CD1c-positive myeloid dendritic cell (primary cell): ENCODE measurements at regions not wholly inside any gene's neighbourhood (a gene's known extent, or its start where the extent isn't known, plus 50 kb on each side); places are given as distances from the start of the nearest gene placed in this dataset.

Experiments
- DNase-seq: peaks from one replicate; pipeline ENCODE4 v3.0.0-alpha.2; 2016; ENCODE audit errors: extremely low spot score

DNA sequence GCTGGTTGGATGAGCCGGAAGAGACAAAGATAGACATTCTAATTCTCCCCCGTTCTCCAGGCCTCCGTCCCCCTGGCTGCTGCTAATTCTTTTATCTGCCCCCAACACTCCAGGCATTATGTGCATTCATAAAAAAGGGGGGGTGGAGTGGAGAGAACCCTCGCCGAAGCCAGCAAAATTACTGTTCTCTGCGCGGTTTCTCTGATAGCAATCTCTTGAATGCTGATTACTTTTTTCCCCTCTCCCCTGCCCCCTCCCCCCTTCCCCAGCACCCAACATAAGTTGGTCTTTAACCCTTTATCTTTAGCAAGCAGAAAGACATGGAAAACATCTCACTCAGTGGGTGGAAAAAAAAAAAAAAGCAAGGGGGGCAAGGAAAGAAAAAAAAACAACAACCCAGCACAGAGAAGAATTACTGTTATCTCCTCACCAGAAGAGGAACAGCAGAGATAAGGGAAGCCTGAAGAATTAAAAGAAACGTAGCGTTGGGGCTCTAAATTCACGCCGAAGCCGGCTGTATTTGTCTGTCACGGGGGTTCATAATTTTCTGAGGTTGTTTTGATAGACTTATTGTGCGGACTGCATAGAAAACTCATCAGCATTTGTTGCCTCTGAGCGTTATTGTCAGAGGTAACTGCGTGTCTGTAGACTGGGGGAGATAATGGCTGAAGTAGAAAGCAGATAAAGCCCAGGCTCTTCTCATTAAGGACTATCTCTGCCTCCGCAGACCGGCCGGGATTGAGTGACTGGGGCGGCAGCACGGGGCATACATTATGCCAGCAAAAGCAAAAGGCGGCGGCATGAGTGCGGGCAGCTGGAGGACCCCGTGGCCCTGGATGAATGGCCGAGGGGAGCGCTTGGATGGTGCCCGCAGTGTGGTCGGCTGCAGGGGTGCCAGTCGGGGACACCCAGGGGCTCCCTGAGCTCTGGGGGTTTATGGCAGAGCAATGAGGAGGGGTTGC is 126.9 kb downstream of the MRM1 start:
- DNase-seq, result no peak

DNA sequence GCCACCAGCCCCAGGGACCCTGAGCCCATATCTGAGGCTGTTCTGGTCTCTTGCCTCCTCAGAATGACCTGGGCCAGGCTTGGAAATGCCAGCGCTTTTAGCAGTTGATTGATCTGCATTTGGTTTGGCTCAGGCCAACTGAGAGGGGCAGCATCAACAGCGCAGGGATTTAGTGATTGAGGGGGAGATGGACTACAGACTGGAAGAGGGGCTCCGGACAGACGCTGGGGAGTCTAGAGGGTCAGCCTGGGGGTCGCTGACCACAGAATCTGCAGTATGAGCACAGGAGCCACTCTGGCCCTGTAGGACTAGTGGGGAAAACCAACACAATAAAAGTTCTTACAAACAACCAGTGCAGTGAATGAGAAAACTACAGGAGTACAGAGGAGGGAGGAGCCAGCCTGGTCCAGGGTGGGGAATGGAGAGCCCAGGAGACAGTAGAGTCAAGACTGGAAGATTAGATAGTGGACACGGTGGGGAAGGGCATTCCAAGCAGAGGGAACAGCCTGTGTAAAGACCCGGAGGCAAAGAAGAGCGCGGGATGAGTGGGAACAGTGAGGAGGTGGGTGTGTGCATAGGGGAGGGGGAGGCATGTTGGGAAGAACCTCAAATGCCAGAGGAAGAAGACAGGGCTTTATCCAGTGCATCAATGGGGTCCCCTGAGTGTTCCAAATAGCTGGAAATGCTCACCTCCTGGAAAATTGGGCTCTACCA is 128.9 kb downstream of the MRM1 start:
- no peak for DNase-seq

DNA sequence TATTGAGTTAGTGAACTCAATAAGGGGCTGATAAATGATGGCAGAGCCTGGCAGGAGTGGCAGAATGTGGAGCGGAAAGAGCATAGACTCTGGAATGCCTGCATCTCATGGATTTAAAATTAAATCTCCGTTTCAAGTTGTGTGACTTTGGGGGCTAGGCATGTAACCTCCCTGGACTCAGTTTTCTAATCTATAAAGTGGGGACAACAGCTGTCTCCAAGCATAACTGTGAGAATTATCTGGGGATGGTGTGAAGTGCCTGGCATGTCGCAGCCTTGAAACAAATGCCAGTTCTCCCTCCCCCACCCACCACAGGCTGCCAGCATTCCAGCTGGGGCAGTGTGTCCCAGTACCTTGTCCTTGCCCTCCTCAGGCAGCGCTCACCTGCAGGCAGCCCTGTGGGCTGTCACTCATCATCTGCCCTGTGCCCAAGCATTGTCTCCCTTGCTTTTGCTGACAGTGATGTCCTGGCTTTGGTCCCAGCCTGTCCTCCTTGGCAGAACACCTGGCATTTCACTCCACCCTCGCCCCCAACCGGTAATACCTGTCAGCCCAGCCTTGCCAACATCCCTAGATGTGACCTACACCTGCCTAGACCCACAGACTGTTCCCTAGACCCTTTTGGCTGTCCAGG is 129.6 kb downstream of the MRM1 start:
- no peak for DNase-seq

DNA sequence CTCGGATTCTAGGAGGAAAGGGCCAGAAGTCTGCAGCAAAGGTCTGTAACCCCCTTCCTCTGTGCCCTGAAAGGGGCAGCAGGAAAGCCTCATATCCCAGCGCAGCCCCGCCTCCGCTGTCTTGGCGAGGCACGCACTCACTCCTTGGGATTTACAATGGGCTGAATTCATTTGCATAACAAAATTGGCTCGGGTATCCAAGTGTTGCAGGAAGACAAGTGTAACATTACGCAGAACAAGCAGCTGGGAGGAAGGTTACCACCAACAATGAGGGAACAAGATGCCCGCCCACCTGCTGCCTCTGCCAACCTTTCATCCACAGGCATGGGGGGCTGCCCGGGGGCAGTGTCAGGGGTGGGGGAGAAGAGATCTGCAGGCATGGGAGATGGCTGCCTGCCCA is 130.4 kb downstream of the MRM1 start:
- DNase-seq, result no peak

DNA sequence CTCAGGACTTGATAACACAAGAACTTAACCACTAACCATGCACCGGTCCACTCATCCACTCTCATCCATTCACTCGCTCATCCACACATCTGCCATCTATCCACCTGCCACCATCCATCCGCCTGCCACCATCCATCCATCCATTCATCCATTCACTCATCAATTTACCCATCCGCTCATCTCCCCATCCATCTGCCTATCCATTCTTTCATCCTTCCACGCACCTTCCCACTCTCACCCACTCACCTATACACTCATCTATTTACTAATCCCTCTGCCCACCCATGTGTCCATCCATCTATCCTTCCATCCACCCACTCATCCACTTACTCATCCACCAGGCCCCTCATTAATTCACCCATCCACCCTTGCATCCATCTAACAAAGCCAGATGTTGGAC is 131.0 kb downstream of the MRM1 start:
- DNase-seq, result no peak

DNA sequence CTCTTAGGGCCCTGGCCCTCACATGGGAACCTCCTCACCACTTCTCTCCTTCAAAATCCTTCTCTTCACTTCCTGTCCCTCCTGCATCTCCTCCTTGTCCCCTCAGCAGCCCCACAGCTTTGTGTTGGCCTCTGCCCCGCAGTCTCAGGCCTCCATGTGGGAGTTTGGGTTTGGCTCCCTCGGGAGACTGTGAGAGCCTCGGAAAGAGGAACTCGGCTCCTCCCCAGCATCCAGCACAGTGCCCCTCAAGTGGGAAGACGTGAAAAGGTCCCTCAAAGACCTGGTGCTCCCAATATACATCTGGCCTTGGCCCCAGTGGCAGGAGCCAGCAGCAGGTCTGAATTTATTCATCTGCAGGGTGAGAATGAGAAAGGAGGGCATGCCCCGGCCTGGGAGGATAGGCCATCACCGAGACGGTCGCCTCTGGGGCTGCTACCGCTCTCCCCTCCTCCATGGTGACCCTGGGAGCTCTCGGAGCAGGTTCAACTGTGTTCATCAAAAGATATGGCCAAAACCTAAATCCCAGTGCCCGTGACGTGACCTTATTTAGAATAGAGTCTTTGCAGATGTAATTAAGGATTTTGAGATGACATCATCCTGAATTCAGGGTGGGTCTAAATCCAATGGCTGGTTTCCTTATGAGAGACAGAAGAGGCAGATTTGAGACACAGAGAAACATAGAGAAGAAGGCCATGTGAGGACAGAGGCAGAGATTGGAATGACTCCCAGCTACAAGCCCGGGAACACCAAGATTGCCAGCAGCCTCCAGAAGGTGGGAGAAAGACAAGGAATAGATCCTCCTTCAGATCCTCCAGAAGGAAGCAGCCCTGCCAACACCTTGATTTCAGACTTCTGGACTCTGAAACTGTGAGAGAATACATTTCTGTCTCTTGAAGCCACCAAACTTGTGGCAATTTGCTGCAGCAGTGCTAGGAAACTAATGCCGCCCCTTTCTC is 135.1 kb downstream of the MRM1 start:
- no peak for DNase-seq

DNA sequence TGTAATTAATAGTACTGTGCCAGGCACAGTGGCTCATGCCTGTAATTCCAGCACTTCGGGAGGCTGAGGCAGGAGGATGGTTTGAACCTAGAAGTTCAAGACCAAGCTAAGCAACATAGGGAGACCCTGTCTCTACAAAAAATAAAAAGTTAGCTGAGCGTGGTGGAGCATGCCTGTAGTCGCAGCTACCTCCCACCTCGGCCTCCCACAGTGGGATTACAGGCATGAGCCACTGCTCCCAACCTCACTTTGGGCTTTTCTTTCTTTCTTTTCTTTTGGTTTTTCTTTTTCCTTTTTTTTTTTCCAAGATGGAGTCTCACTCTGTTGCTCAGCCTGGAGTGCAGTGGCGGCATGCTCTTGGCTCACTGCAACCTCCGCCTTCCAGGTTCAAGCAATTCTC is 137.8 kb downstream of the MRM1 start:
- DNase-seq, result no peak

DNA sequence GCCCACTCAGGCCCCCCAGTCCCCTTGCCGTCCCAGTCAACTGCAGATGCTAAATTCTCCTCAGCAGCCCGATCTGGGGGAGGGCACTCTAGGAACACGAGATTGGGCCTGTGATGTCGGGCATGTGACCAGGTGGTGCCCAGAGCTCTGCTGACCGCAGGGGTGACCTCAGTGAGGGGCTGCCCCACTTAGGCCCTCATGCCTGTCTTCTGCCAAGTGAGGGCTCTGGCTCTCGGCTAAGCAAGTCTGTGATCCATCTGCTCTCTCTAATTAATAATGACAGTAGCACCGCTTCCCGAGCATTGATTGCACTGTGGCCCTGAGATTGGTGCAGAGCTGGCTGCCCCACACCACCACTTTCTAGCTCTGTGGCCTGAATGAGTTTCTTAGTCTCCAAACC is 138.8 kb downstream of the MRM1 start:
- no peak for DNase-seq

DNA sequence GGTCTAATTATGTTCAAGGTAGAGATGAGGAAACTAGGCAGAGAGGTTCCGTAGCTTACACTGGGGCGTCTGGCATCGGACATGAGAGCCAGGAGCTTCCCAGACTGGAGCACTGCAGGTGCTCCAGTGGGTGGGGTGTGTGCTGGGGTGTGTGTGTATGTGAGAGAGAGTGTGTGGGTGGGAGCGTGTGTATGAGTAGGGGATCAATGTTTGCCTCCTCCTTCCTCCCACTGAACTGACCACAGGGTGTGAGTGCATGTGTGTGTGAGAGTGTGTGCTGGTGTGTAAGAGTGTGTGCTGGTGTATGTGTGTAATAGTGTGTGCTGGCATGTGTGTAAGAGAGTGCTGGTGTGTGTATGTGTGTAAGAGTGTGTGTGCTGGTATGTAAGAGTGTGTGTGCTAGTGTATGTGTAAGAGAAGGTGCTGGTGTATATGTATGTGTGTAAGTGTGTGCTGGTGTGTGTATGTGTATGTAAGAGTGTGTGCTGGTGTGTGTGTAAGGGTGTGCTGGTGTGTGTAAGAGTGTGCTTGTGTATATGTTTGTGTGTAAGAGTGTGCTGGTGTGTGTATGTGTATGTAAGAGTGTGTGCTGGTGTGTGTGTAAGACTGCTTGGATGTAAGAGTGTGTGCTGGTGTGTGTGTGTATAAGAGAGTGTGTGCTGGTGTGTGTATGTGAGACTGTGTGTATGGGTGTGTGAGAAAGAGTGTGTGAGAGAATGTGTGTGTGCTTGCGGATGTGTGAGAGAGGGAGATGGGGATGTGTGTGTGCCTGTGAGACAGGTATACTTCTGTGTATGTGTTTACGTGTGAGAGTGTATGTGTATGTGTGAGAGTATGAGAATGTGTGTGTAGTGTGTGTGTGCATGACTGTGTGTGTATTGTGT is 139.9 kb downstream of the MRM1 start:
- DNase-seq, result no peak

DNA sequence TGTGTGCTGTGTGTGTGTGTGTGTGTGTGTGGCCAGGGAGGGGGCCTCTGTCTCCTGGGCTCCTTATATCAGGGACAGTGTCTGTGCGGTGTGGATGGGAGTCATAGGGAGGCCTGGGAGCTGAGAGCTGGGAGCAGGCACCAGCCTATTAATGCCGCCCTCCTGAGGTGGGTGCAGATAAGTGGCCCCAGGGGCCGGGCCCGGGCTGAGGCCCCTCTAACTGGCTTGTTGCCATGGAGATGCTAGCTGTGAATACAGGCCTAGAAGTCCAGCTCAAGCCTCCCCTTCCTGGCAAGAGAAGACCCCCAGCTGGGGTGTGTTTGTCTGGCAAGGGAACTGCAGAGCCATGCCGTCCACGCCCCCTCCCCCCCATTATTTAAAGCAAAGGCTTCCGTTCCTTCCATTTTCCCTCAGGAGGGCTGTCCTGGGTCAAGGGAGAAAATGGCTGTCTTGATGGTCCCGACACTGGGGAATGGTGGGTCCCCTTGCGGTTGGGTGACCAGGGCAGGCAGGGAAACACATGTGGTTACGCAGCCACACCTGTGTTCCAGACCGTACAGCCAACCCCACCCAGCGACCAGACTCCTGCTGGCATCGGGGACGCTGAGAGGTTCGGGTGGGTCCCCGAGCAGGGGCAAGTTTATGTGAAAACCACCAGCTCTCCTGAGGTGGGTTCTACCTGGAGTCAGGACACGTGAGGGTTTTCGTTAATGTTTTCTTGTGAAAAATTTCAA is 141.1 kb downstream of the MRM1 start:
- DNase-seq, result no peak

DNA sequence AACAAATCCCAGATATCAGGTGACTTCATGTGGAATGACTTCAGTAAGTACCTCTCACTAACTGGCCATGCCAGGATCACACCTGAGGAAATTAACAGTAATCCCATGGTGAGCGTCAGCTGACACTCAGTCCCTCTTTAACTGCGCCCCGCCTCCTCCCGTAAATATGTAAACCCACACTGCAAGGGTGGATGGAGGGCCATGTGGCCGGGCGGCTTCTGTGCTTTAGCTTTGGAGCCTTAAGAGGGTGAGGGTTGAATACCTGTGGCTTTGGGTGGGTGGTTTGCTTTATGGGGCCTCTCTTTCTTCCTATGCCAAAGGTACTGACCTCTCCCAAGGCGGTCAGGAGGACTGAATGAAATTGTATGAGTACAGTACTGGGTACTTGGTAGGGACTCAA is 141.7 kb downstream of the MRM1 start:
- no peak for DNase-seq

DNA sequence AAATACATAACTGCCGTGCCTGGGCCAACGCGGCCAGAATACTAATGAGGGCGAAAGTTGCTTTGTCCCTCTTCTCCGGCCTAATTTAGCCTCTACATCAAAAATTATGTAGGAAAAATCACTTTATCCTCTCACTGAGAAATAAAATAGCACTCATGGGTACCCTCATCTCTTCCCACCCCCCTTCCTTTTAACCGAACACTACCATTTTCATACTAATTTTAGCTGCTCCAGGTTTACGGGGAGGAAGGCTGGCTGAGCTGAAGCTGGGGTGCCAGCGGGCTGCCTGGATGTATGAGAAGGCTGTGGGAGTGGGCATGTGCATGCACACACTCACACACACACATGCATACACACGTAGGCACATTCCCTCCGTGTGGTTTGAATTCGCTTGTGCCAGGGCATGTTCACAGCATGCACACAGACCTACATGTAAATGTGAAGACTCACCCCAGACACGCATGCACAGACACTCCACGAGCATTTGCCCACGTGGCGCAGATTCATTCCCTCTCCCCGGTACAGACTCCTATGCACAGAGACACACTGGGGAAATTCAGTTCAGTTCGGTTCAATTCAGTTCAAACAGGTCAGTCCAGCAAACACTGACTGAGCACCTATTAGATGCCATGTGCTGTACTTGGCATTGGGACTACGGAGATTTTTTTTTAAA is 145.1 kb downstream of the MRM1 start:
- DNase-seq, result no peak

DNA sequence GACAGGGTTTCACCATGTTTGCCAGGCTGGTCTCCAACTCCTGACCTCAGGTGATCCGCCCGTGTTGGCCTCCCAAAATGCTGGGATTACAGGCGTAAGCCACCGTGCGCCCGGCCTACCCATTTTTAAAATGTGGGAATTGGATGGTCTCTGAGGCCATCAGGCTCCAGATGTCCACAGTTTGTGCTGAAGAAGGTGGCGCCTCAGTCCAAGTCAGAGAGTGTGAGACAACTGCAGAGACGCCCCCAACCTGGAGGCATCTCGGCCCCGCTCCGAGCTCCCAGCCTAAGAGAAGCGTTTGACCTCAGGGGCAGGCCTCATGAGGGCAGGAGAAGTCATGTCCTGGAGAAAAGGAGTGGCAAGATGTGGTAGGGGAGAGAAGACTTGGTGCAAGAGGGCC is 146.5 kb downstream of the MRM1 start:
- DNase-seq, result no peak

DNA sequence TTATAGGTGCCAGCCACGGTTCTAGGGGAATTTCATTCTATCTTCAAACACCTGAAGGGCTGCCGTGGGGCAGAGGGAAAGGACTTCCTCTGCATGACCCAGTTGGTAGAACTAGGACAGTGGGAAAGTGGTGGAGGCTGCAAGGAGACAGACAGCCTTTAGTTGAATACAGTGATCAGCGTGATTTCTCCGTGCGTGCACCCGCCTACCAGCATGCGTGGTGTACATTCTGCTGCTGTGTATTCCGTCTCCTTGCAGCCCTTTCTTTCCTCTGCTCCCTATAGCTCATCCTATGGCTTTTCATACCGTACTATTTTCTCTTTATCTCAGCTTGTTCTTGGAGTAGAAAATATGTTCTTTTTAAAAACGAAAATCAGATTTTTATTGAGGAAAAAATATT is 146.9 kb downstream of the MRM1 start:
- no peak for DNase-seq

DNA sequence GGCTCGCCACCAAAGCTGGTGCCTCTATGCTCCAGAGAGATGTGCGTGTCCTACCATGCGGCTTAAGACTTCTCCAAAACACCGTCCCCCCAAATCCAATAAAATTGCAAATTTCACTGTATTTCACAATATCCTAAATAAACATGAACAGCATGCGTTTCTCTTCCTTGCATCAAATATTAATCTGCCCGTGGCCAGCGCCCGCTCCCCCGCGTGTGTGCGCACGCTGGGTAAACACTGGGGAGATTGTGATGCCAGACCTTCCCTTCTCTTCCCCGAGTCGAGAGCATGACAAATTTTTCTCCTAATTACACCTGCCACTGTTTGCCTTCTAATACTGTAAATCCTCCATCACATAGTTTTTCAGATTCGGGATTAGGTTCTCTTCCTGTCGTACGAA is 148.1 kb downstream of the MRM1 start:
- DNase-seq, result no peak

DNA sequence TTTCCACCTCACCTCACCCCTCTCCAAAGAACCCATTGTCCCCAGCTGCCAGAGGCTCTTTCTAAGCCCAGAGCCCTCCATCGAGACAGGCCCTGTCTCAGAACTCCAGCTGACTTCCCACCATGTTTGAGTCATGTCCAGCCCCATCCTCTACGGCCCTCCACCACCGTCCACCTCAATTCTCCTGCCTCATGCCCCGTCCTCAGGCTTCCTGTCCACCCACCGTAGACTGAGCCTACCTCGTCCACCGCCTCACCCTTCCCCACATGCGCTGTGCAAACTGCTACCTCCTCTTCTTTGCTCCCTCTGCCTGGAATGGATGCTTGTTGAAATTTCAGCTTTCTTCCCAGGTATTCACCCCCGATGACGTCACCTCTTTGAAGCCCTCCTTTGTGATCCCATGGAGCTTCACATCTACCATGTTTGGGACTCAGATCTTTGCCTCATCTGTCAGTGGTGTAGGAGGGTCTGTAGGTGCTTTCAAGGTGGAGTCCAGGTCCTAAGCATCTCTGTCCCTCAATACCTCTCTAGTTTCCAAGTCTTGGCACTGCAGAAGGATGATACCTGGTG is 149.0 kb downstream of the MRM1 start:
- no peak for DNase-seq

DNA sequence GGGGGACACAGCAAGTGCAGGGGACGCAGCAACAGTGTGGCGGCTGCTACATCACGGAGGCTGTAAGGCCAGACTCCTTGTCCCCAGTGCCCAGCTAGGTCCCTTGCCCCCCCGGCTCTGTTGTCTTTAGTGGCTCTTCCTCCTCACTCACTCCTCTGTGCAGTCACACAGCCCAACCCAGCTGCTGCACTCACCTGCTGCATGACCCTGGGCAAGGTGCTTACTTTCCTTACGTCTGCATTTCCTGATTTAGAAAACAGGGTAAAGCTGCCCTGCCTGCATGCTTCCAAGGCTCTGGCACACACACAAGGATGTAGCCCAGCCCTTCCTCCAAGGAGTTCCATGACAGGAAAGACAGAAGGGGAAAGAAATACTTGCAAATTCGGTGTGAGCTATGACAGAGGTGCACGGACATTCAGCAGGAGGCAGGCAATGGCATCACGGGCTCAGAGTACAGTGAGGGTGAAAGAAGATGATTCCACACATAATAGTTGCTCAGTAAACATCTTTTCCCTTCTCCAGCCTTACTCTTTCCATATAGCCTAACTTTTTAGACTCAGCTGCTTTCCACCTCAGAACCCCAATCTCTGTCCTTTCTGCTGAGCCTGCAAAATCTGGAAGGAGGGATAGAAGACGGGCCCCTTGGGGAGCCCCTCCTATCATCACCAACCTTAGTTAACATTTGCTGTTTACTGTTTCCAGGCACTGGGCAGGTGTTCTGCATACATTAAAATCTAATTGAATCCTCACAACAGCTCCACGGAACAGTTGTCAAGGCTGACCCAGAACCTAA is 150.9 kb downstream of the MRM1 start:
- DNase-seq, result no peak

DNA sequence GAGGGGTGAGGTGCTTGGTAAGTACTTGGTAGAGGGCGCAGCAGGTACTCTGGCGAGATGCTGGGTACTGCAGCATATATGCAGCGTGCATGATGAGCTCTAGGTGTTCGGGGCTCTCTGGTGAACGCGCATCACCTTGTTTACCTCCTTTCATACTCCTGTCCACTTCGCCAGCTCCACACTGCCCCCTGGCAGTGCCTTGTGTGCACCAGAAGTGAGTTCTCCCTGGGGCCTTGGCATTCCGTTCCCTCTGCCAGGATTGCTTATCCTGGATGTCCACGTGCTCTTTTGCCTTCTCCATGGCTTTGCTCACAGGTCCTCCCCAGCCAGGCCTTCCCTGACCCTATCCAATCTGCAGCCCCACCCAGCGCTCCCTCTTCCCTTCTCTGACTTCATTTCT is 154.2 kb downstream of the MRM1 start:
- DNase-seq, result peak; percentile 5
